ENCODE measurements at regions not wholly inside any gene's neighbourhood (a gene's known extent, or its start where the extent isn't known, plus 50 kb on each side); places are given as distances from the start of the nearest gene placed in this dataset.

GRCh38 chr7:112969946-112970345 lies 116.7 kb downstream of the GPR85 start:
- Histone ChIP-seq H3K9me3 (ENCODE audit: control insufficient read depth, low read length) (no peaks in the 10 kb centered on the region), H3K36me3 (ENCODE audit: control insufficient read depth, insufficient read depth, low read length) (no peaks in the 10 kb centered on the region), H3K79me2 (no peaks in the 10 kb centered on the region), H3K27me3 (ENCODE audit: control insufficient read depth, insufficient read depth, low read length) (no peaks in the 10 kb centered on the region), H3K9ac (no peak overlapping the region), H3K27ac (no peak overlapping the region), H2AFZ (no peak overlapping the region), H3K4me2 (ENCODE audit: low read length) (no peak overlapping the region), H3K4me1 (no peaks in the 10 kb centered on the region), H3K4me3 (ENCODE audit: low read depth, low read length) (no peak overlapping the region)
- no peak for TF ChIP-seq CTCF (IDR thresholded peaks at IDR 0.05)

- Histone ChIP-seq H3K27ac (no peak overlapping the region), H2AFZ (no peak overlapping the region), H3K36me3 (ENCODE audit: control insufficient read depth, insufficient read depth, low read length) (no peaks in the 10 kb centered on the region), H3K4me3 (ENCODE audit: low read depth, low read length) (no peak overlapping the region), H3K79me2 (no peaks in the 10 kb centered on the region), H3K9me3 (ENCODE audit: control insufficient read depth, low read length) (no peaks in the 10 kb centered on the region), H3K9ac (no peak overlapping the region), H3K4me1 (no peaks in the 10 kb centered on the region), H3K4me2 (ENCODE audit: low read length) (no peak overlapping the region), H3K27me3 (ENCODE audit: control insufficient read depth, insufficient read depth, low read length) (no peaks in the 10 kb centered on the region)
- TF ChIP-seq CTCF (IDR thresholded peaks at IDR 0.05), result no peak
Observed at GRCh38 chr7:112965506-112965905, 121.1 kb downstream of the GPR85 start.

- Histone ChIP-seq H3K27me3 (ENCODE audit: control insufficient read depth, insufficient read depth, low read length) (no peaks in the 10 kb centered on the region), H3K36me3 (ENCODE audit: control insufficient read depth, insufficient read depth, low read length) (no peaks in the 10 kb centered on the region), H3K4me3 (ENCODE audit: low read depth, low read length) (no peak overlapping the region), H3K79me2 (no peaks in the 10 kb centered on the region), H3K4me1 (no peaks in the 10 kb centered on the region), H2AFZ (no peak overlapping the region), H3K9me3 (ENCODE audit: control insufficient read depth, low read length) (no peaks in the 10 kb centered on the region), H3K9ac (no peak overlapping the region), H3K27ac (no peak overlapping the region), H3K4me2 (ENCODE audit: low read length) (no peak overlapping the region)
- no peak for TF ChIP-seq CTCF (IDR thresholded peaks at IDR 0.05)
Observed at GRCh38 chr7:112963634-112964033, 123.0 kb downstream of the GPR85 start.

- Histone ChIP-seq H3K4me2 (ENCODE audit: low read length) (no peak overlapping the region), H3K9ac (no peak overlapping the region), H3K36me3 (ENCODE audit: control insufficient read depth, insufficient read depth, low read length) (no peaks in the 10 kb centered on the region), H3K4me3 (ENCODE audit: low read depth, low read length) (no peak overlapping the region), H3K27ac (no peak overlapping the region), H3K9me3 (ENCODE audit: control insufficient read depth, low read length) (no peaks in the 10 kb centered on the region), H3K27me3 (ENCODE audit: control insufficient read depth, insufficient read depth, low read length) (no peaks in the 10 kb centered on the region), H3K4me1 (no peaks in the 10 kb centered on the region), H3K79me2 (no peaks in the 10 kb centered on the region), H2AFZ (no peak overlapping the region)
- no peak for TF ChIP-seq CTCF (IDR thresholded peaks at IDR 0.05)
Observed at GRCh38 chr7:112962815-112963214, 123.8 kb downstream of the GPR85 start.

- no peak overlapping the region for H3K4me3 ChIP-seq (ENCODE audit: low read depth, low read length)
- H3K4me2 ChIP-seq (ENCODE audit: low read length), result no peak overlapping the region
- H2AFZ ChIP-seq, result no peak overlapping the region
- no peaks in the 10 kb centered on the region for H3K4me1 ChIP-seq
- H3K27me3 ChIP-seq (ENCODE audit: control insufficient read depth, insufficient read depth, low read length), result no peaks in the 10 kb centered on the region
- no peaks in the 10 kb centered on the region for H3K36me3 ChIP-seq (ENCODE audit: control insufficient read depth, insufficient read depth, low read length)
- H3K9me3 ChIP-seq (ENCODE audit: control insufficient read depth, low read length), result no peaks in the 10 kb centered on the region
- no peak overlapping the region for H3K9ac ChIP-seq
- H3K27ac ChIP-seq, result no peak overlapping the region
- no peaks in the 10 kb centered on the region for H3K79me2 ChIP-seq
- no peak for TF ChIP-seq CTCF (IDR thresholded peaks at IDR 0.05)
Observed at GRCh38 chr7:112959276-112959675, 127.4 kb downstream of the GPR85 start.

Measured in parathyroid adenoma (tissue), 2 donors.